Fibroblast of skin of back (primary cell): ENCODE measurements at regions not wholly inside any gene's neighbourhood (a gene's known extent, or its start where the extent isn't known, plus 50 kb on each side); places are given as distances from the start of the nearest gene placed in this dataset.
"Not testable (repeated sequence)": the region's sequence is repeated elsewhere in the genome, so short reads cannot be mapped to it uniquely, and the experiment has no call there.

Source experiments
- DNase-seq: peaks from one replicate; pipeline ENCODE4 v3.0.0-alpha.2; 2013

GRCh38 chr1:26626994-26627393 lies 68.8 kb upstream of the ARID1A start:
- DNase-seq, result peak; percentile 25

DNA sequence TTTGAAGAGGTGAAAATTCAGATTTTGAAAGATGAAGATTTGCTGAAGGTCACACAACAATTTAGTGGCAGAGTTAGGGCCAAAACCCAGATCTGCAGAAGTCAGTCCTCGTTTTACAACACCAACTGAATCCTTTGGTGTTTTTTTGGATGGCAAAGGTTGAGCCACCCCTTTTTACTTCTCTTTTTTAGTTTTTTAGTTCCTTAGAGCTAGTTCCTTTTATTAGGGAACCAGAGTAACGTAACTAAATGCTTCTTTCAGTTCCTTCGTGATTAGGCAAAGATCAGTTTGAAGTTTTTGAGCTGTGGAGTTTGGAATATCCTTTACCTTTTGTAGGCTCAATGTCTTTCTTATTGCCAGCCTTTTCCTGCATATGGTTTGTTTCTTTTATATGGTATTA lies 67.9 kb upstream of the ARID1A start:
- no peak for DNase-seq

DNA sequence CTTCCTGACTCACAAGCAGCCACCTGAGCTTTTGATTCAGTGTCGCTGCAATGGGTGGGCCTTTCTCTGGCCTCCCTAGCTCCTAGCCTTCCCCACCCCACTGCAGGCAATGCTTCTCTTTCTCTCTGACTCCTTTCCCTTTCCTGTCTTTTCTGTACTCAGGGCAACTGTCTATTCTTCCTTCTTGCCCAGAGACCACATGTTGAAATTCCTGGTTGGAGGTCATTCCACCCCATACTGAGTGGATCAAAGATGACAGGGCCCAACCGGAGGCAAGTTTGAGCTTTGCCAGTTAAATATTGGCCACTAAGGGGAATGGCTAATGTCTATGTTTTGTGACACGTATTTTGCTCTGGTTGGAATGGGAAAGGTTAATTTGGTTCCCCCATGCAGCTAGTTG lies 65.2 kb upstream of the ARID1A start:
- no peak for DNase-seq

- DNase-seq, result not testable (repeated sequence)
These were observed 60.0 kb upstream of the ARID1A start for GRCh38 chr1:26635800-26636199.

GRCh38 chr1:26645734-26646133 lies 50.1 kb upstream of the ARID1A start:
- DNase-seq, result no peak
